SK-N-SH (cell line): ENCODE measurements at regions not wholly inside any gene's neighbourhood (a gene's known extent, or its start where the extent isn't known, plus 50 kb on each side); places are given as distances from the start of the nearest gene placed in this dataset.

Source experiments
- CTCF ChIA-PET: fragments of 300-600, 350-600 bp; formaldehyde crosslinking; extraction: SDS; loops from one replicate; lab custom pipeline; 2021; lab: Yijun Ruan, JAX
- POLR2A ChIA-PET: fragments of 350-600 bp; sonication (Branson Sonifier 250); formaldehyde crosslinking; extraction: SDS; loops from one replicate; lab custom pipeline; 2020; ENCODE audit warnings: antibody characterized with exemption, inconsistent platforms; lab: Yijun Ruan, JAX
- DNase-seq: peaks from one replicate; pipeline ENCODE4 v3.0.0; 2012
- H2AFZ ChIP-seq: fragments of 200-600 bp; sonication (generic); 2 replicates; pipeline ENCODE4 v1.8.1; 2016; ENCODE audit warnings: antibody characterized with exemption, mild to moderate bottlenecking, low read depth
- H3F3A ChIP-seq: fragments of 200-600 bp; sonication (generic); replicated peaks from 2 replicates; pipeline ENCODE3; 2016; ENCODE audit warnings: antibody characterized with exemption, mild to moderate bottlenecking; ENCODE audit not compliant: insufficient read depth
- H3K27ac ChIP-seq, 2 experiments: fragments of 200-500 bp in 1 of 2; fragments of 200-600 bp in 1 of 2; sonication (Bioruptor generic) in 1 of 2; sonication (generic), shearing (Covaris generic) in 1 of 2; 2 replicates each; pipeline versions ENCODE4 v1.5.1 to v1.6.1; 2014 to 2016; ENCODE audit warnings: low read depth in 2 of 2, inconsistent platforms in 1 of 2, low read length in 1 of 2, mild to moderate bottlenecking in 1 of 2, mixed read lengths in 1 of 2
- H3K27me3 ChIP-seq: fragments of 200-600 bp; sonication (generic), shearing (Covaris generic); 2 replicates; pipeline ENCODE4 v1.6.1; 2016; ENCODE audit warnings: mixed run types; ENCODE audit not compliant: insufficient read depth
- H3K36me3 ChIP-seq, 2 experiments: fragments of 200-500 bp in 1 of 2; fragments of 200-600 bp in 1 of 2; sonication (Bioruptor generic) in 1 of 2; sonication (generic) in 1 of 2; replicated peaks in 1 of 2; 2 replicates each; pipeline versions ENCODE3 to v1.5.1; 2014 to 2016; ENCODE audit warnings: low read length in 1 of 2, mild to moderate bottlenecking in 1 of 2; ENCODE audit not compliant: insufficient read depth in 2 of 2, control insufficient read depth in 1 of 2
- H3K4me1 ChIP-seq, 2 experiments: fragments of 200-500 bp in 1 of 2; fragments of 200-600 bp in 1 of 2; sonication (Bioruptor generic) in 1 of 2; sonication (generic), shearing (Covaris generic) in 1 of 2; 2 replicates each; pipeline versions ENCODE4 v1.5.1 to v1.6.1; 2014 to 2016; ENCODE audit warnings: low read depth in 1 of 2, low read length in 1 of 2, mixed run types in 1 of 2; ENCODE audit not compliant: insufficient read depth in 2 of 2, control insufficient read depth in 1 of 2
- H3K4me2 ChIP-seq: fragments of 200-600 bp; sonication (generic), shearing (Covaris generic); 2 replicates; pipeline ENCODE4 v1.6.1; 2017; ENCODE audit warnings: mixed run types
- H3K4me3 ChIP-seq, 2 experiments: fragments of 200-500 bp in 1 of 2; fragments of 200-600 bp in 1 of 2; sonication (Bioruptor generic) in 1 of 2; sonication (generic), shearing (Covaris generic) in 1 of 2; 2 replicates each; pipeline versions ENCODE4 v1.5.1 to v1.8.1; 2014 to 2016; ENCODE audit warnings: low read depth in 2 of 2, inconsistent platforms in 1 of 2, low read length in 1 of 2, mild to moderate bottlenecking in 1 of 2, mixed read lengths in 1 of 2, moderate library complexity in 1 of 2
- H3K79me2 ChIP-seq: fragments of 200-600 bp; sonication (generic); 2 replicates; pipeline ENCODE4 v1.8.1; 2017; ENCODE audit warnings: mild to moderate bottlenecking; ENCODE audit not compliant: insufficient read depth
- H3K9ac ChIP-seq: fragments of 200-600 bp; sonication (generic); 2 replicates; pipeline ENCODE4 v1.6.1; 2017; ENCODE audit warnings: mixed run types
- H3K9me2 ChIP-seq: fragments of 200-600 bp; sonication (generic); 2 replicates; pipeline ENCODE4 v1.6.1; 2017; ENCODE audit warnings: mixed run types
- H3K9me3 ChIP-seq: fragments of 200-600 bp; sonication (generic); 2 replicates; pipeline ENCODE4 v1.6.1; 2017; ENCODE audit warnings: mixed run types, mild to moderate bottlenecking, moderate library complexity
- H4K20me1 ChIP-seq: fragments of 200-600 bp; sonication (generic); 2 replicates; pipeline ENCODE4 v1.6.1; 2017; ENCODE audit warnings: mild to moderate bottlenecking, mixed run types; ENCODE audit not compliant: insufficient read depth
- ELF1 ChIP-seq: IDR thresholded peaks from 2 replicates; pipeline ENCODE4 v1.4.0; 2012
- EZH2phosphoT487 ChIP-seq: fragments of 200-600 bp; sonication (generic); IDR thresholded peaks from 2 replicates; pipeline ENCODE4 v1.6.1; 2017; ENCODE audit warnings: low read depth, mixed run types, mild to moderate bottlenecking, antibody characterized with exemption, moderate library complexity, borderline replicate concordance
- FOXJ3 ChIP-seq: sonication (generic); formaldehyde crosslinking; IDR thresholded peaks from 2 replicates; pipeline ENCODE4 v1.5.1; 2020; ENCODE audit warnings: mild to moderate bottlenecking, missing genetic modification reagents
- MEF2A ChIP-seq: IDR thresholded peaks from 2 replicates; pipeline ENCODE4 v1.4.0; 2012; ENCODE audit warnings: low read depth, borderline replicate concordance
- NRF1 ChIP-seq: IDR thresholded peaks from 2 replicates; pipeline ENCODE4 v1.6.1; 2012; ENCODE audit warnings: low read depth, mild to moderate bottlenecking, low read length
- PBX3 ChIP-seq: IDR thresholded peaks from 2 replicates; pipeline ENCODE4; 2012
- POLR2AphosphoS5 ChIP-seq: IDR thresholded peaks from 2 replicates; pipeline ENCODE4 v1.6.1; 2012; ENCODE audit warnings: low read depth, low read length
- RCOR1 ChIP-seq: fragments of 150-350 bp; IDR thresholded peaks from 2 replicates; pipeline ENCODE4 v1.6.1; 2017; ENCODE audit warnings: antibody characterized with exemption, low read length
- RXRA ChIP-seq: IDR thresholded peaks from 2 replicates; pipeline ENCODE4 v1.4.0; 2012; ENCODE audit warnings: low read depth, mild to moderate bottlenecking, borderline replicate concordance
- TAF1 ChIP-seq: IDR thresholded peaks from 2 replicates; pipeline ENCODE4 v1.6.1; 2012; ENCODE audit warnings: low read depth, mild to moderate bottlenecking, low read length, moderate library complexity, borderline replicate concordance
- TEAD4 ChIP-seq: IDR thresholded peaks from 2 replicates; pipeline ENCODE4 v1.4.0; 2012; ENCODE audit warnings: mild to moderate bottlenecking, borderline replicate concordance; ENCODE audit not compliant: insufficient read depth
- WGBS: methylation state at CpG from one replicate; pipeline ENCODE4 v1.1.6; 2017; ENCODE audit warnings: low lambda C conversion rate; 5-methylcytosine and 5-hydroxymethylcytosine counted together
- TF ChIP-seq, protein P1 (sequence below): IDR thresholded peaks from 2 replicates; pipeline ENCODE4 v1.6.1; 2012; ENCODE audit warnings: mild to moderate bottlenecking, low read depth, low read length, moderate library complexity

- Histone ChIP-seq H3K4me2 (no peak overlapping the region), H4K20me1 (no peaks in the 10 kb centered on the region), H3K4me3 (no peak overlapping the region)
- no peak for DNase-seq
- 67% methylated on average over 12 of the region's 12 CpGs for WGBS
- TF ChIP-seq, protein P1, sequence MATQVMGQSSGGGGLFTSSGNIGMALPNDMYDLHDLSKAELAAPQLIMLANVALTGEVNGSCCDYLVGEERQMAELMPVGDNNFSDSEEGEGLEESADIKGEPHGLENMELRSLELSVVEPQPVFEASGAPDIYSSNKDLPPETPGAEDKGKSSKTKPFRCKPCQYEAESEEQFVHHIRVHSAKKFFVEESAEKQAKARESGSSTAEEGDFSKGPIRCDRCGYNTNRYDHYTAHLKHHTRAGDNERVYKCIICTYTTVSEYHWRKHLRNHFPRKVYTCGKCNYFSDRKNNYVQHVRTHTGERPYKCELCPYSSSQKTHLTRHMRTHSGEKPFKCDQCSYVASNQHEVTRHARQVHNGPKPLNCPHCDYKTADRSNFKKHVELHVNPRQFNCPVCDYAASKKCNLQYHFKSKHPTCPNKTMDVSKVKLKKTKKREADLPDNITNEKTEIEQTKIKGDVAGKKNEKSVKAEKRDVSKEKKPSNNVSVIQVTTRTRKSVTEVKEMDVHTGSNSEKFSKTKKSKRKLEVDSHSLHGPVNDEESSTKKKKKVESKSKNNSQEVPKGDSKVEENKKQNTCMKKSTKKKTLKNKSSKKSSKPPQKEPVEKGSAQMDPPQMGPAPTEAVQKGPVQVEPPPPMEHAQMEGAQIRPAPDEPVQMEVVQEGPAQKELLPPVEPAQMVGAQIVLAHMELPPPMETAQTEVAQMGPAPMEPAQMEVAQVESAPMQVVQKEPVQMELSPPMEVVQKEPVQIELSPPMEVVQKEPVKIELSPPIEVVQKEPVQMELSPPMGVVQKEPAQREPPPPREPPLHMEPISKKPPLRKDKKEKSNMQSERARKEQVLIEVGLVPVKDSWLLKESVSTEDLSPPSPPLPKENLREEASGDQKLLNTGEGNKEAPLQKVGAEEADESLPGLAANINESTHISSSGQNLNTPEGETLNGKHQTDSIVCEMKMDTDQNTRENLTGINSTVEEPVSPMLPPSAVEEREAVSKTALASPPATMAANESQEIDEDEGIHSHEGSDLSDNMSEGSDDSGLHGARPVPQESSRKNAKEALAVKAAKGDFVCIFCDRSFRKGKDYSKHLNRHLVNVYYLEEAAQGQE, result 0 out of 2 replicates have a peak, but pooled peaks have one; percentile 53
- no peak for TF ChIP-seq ELF1
- TF ChIP-seq, all 33 proteins: peak for 1
- Histone ChIP-seq H3K9me3 (no peaks in the 10 kb centered on the region), H2AFZ (no peak overlapping the region), H3K27ac (no peak overlapping the region), H3F3A (no peaks in the 10 kb centered on the region), H3K27me3 (peaks cover 13% of the 10 kb centered on the region), H3K9me2 (no peaks in the 10 kb centered on the region), H3K4me1 (no peaks in the 10 kb centered on the region; a peak in 1 of 4 replicates), H3K36me3 (no peaks in the 10 kb centered on the region), H3K79me2 (no peaks in the 10 kb centered on the region), H3K9ac (no peak overlapping the region)
- ChIA-PET POLR2A (no interaction called here), CTCF (interaction anchor here (0.9 to 1.6 kb wide), 2 partner anchors 51 to 55 kb away, joined by 3 to 4 read pairs; no protein-coding TSS in a partner anchor)
Observed at GRCh38 chr1:24983006-24983680, 53.1 kb upstream of the RUNX3 start.

DNA sequence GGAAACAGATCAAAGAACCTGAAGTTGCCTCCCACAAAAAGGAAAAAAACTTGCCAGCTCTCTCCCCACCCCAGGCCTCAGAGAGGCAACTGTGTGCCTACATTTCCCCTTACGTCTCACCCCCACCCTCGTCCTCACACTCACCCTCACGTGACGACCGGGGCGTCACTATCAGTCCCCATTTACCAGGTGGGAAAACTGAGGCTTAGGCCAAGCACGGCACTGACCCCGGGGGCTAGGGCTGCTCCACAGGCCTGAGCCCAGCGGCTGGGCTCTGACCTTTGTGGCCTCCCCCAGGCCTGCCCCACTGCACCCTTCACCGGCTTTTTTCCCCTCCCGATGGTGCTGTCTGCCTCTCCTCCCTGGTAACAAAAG lies 51.5 kb upstream of the RUNX3 start:
- POLR2A ChIA-PET, result no interaction called here
- Histone ChIP-seq H3K27ac (no peak overlapping the region), H3K36me3 (no peaks in the 10 kb centered on the region), H3K9me2 (no peaks in the 10 kb centered on the region), H3K4me1 (no peaks in the 10 kb centered on the region; a peak in 1 of 4 replicates), H2AFZ (no peak overlapping the region), H3K9me3 (no peaks in the 10 kb centered on the region), H4K20me1 (no peaks in the 10 kb centered on the region), H3K4me3 (no peak overlapping the region), H3K4me2 (no peak overlapping the region), H3K79me2 (no peaks in the 10 kb centered on the region), H3K9ac (no peak overlapping the region), H3K27me3 (peaks cover 11% of the 10 kb centered on the region; the same call in 1 of the 2 replicates), H3F3A (no peaks in the 10 kb centered on the region)
- TF ChIP-seq TAF1, result no peak
- no peak for TF ChIP-seq RXRA
- TF ChIP-seq, protein P1, result no peak
- TF ChIP-seq PBX3, result no peak
- TF ChIP-seq FOXJ3, result no peak
- no peak for TF ChIP-seq EZH2phosphoT487
- TF ChIP-seq POLR2AphosphoS5, result no peak
- no peak for TF ChIP-seq RCOR1
- no peak for TF ChIP-seq MEF2A
- no peak for TF ChIP-seq TEAD4
- no peak for TF ChIP-seq NRF1
- 57% methylated on average over 11 of the region's 11 CpGs for WGBS
- DNase-seq, result no peak
- CTCF ChIA-PET, result interaction anchor here (1.0 to 1.6 kb wide), 2 partner anchors 56 to 120 kb away, joined by 3 to 4 read pairs; no protein-coding TSS in a partner anchor
